Smooth muscle cell of the brain vasculature (primary cell): ENCODE measurements at regions not wholly inside any gene's neighbourhood (a gene's known extent, or its start where the extent isn't known, plus 50 kb on each side); places are given as distances from the start of the nearest gene placed in this dataset.
"Not testable (repeated sequence)": the region's sequence is repeated elsewhere in the genome, so short reads cannot be mapped to it uniquely, and the experiment has no call there.

Experiments
- DNase-seq: peaks from one replicate; pipeline ENCODE4 v3.0.0-alpha.2; 2012; ENCODE audit warnings: low read depth, low spot score

DNA sequence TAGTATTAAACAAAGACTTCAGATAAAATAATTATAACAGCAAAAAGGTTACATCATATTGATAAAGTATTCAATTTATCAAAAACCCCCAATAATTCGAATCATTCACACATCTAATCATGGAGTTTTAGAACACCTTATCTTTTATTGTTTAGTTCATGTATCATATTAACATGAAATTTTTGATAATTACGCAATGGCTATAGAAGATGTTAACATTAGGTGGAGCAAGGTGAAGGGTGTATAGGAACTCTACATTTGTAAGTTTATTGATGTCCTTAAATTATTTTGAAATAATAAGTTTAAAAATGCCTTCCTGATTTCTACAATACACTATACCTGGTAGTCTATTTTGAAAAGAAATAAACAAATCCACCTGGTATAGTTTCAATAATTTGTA, 696.5 kb upstream of the BCHE start:
- DNase-seq = no peak

DNA sequence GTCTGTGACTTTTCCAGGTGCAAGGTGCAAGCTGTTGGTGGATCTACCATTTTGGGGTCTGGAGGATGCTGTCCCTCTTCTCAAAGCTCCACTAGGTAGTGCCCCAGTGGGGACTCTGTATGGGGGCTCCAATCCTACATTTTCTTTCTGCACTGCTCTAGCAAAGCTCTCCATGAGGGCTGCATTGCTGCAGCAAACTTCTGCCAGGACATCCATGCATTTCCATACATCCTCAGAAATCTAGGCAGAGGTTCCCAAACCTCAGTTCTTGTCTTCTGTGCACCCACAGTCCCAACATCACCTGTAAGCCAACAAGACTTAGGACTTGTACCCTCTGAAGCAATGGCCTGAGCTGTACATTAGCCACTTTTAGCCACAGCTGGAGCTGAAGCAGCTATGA, 694.5 kb upstream of the BCHE start:
- DNase-seq = no peak

DNA sequence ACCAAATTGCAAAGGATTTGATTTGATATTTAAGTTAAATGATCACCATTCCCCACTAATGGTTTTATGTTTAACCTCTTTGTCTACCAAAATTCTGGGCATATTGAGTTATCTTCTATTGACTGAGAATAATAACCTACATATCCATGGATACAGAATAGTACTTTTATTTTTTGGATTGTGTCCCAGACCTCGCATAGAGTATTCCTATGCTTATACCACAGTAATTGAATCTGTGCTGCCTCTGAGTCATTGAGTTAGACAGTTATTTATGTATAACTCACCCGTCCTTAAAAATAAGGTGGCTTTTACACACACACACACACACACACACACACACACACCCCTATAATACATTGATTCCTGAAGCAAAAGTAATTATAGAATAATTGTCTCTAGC, 690.1 kb upstream of the BCHE start:
- DNase-seq = no peak

DNA sequence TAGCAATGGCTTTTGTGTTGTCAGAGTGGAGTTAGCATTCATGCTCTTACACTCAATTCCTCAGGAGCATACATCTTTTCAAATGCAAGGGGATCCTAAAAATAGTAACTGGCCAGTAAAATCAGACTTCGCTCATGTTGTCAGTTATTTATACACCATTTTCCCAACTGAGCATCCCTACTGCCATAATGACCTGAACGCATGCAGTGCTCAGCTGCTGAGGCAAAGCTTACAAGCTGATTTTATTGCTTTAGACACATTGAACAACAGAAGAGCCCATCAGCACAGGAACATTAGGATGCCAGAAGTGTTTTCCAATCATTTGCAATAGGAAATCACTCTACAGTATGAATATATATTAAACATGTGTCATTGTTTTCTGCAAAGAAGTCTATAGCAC, 689.7 kb upstream of the BCHE start:
- DNase-seq = no peak

DNA sequence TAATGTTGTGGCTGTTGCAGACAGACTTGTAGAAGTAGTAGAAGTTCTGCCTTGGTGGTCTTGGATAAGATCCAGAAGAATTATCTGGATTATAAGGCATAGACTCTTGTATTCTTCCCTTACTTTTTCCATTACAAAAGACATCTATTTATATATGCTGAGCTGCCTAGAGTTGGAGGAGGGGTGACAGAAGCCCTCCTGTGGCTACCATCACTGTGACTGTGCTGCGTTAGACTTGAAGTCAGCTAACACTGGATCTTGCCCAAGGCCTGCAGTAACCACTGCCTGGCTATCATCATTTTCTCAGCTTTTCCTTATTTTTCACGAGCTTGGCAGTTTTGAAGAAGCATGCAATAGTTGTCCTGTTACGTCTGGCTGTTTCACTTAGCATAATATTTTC, 684.8 kb upstream of the BCHE start:
- no peak for DNase-seq

DNA sequence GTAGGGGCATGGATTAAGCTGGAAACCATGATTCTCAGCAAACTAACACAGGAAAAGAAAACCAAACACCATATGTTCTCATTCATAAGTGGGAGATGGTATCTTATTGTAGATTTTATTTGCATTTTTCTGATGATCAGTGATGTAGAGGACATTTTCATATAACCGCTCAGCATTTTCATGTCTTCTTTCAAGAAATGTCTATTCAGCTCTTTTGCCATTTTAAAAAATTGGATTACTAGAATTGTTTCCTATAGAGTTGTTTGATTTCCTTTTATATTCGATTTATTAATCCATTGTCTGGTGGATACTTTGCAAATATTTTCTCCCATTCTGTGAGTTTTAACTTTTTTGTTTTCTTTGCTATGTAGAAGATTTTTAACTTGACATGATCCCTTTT, 682.2 kb upstream of the BCHE start:
- no peak for DNase-seq

DNA sequence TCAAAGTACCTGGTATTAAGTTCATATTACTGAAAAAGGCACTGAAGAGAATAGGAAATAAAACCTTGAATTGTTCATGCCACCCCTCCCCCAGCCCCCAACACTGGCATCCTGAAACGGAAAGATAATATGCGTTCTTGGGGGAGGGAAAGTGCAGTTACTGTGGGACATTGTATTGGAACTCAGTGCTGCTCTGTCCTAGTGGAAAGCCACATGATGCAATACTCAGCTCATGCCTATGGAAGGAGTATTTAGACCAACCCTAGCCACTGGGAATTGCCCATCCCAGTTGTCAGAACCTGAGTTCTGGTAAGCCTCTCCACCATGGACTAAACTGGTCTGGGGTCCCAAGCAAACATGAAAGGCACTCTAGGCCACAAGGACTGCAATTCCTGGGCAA, 680.8 kb upstream of the BCHE start:
- DNase-seq = no peak

DNA sequence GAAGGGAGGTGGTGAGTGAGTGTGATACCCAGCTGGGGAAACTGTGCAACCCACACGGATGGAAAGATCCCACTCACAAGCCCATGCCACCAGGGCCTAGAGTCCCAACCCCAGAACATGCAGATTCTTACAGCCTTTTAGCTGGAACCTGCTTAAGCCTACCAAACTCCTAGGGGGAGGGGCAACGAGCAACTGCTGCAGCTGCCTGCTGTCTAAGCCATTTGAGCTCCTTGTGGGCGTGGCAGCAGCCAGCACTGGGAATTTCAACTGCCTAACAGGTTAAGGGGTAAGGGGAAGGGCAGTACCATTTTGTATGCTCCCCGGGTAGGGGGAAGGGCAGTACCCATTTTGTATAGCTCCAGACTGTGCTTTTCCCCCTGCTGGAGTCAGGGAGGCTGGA, 673.2 kb upstream of the BCHE start:
- DNase-seq = no peak

DNA sequence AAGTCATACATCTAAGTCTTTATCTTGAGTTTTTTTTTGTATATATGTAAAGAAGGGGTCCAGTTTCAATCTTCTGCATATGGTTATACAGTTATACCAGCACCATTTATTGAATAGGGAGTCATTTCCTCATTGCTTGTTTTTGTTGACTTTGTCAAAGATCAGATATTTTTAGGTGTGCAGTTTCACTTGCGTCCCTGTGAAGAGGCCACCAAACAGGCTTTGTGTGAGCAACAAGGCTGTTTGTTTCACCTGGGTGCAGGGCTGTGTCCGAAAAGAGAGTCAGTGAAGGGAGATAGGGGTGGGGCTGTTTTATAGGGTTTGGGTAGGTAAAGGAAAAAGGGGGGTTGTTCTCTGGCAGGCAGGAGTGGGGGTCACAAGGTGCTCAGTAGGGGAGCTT, 663.2 kb upstream of the BCHE start:
- DNase-seq = not testable (repeated sequence)

DNA sequence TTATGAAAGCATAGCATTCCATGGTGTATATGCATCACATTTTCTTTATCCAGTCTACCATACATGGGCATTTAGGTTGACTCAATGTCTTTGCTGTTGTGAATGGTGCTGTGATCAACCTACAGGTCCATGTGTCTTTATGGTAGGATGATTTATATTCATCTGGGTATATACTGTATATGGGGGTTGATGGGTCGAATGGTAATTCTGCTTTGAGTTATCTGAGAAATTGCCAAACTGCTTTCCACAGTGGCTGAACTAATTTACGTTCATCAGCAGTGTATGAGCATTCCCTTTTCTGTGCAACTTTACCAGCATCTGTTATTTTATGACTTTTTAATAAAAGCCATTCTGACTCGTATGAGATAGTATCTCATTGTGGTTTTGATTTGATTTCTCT, 662.4 kb upstream of the BCHE start:
- DNase-seq = no peak

DNA sequence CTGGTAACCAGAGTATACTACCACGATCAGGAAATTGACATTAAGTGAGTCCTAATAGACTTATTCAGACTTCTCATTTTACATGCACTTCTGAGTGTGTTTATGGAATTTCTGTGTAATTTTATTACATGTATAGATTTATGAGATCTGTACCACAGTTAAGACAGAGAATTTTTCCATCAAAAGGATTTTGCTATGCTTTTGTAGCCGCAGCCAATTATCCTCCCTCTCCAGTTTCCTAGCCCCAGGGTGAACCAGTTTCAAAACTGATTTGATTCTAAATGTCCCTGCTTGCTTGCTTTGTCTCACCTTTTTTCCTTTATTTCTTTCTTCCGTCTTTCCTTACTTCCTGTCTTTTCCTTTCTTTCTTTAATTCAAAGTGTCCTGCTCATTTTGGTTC, 661.2 kb upstream of the BCHE start:
- no peak for DNase-seq

DNA sequence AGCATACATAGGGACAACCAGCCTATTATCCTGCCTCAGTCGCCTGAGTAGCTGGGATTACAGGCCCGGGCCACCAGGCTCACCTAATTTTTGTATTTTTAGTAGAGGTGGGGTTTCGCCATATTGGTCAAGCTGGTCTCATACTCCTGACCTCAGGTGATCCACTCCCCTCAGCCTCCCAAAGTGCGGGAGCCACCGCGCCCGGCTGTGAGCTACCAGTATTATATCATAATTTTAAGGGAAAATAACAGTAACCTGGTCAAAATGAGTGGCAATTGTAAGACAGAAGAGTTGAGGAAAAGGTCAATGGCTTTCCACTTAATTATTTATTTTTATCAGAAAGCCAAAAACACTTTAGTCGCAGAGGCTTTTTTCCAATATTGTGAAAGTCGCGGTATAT, 652.6 kb upstream of the BCHE start:
- no peak for DNase-seq

DNA sequence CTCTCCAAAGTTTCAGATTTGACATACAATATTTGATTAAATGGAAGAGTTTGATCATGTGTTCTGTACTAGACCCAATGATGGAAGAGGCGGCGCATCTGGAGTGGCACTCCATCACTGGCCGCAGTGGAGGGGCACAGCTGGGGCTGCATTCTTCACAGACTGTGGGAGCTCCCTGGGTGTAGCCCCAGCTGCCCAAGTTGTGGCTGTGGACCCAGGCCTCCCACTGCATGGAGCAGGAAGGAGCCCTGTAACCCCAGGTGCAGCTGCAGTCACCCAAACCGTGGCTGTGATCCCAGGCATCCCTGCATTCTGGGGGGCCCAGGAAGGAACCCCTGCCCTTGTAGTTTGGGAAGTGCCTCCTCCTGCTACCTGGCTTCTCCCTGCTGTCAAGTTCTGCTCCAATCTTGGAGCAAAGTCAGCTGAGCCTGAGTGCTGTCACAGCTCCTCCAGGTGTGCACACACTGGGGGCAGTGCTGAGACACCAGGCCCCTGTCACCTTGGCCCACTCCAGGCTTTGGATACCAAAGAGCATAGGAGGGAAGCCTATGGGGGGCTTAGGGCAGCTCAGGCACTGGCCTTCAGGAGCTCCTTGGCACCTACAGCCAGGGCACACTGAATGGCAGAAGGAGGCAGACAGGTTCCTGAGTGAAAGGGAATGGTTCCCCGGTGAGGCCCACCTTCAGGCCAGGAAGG, 651.9 kb upstream of the BCHE start:
- no peak for DNase-seq

DNA sequence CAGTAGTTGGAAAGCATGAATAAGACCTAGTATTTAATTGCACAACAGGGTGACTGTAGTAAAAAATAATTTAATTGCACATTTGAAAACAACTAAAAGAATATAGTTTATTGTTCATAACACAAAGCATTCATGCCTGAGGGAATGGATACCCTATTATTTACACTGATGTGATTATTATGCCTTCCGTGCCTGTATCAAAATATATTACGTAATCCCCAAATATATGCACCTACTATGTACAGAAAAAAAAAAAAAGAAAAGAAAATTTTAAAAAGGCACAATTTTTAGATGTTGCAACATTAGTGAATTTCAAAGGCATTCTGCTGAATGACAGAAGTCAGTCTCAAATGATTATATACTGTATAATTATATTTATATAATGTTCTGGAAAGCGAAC, 647.2 kb upstream of the BCHE start:
- DNase-seq = no peak

DNA sequence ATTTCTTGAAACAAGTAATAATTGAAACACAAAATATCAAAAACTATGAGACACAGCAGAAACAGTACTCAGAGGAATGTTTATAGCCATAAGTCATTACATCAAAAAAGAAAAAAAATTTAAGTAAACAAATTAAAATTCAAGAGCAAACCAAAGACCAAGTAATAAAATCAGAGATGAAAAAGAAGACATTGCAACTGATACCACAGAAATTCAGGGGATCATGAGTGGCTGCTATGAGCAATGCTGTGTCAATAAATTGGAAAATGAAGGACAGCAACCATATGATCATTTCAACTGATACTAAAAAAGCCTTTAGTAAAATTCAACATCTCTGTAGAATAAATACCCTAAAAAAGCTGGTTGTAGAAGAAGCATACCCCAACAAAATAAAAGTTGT, 644.1 kb upstream of the BCHE start:
- DNase-seq = no peak

DNA sequence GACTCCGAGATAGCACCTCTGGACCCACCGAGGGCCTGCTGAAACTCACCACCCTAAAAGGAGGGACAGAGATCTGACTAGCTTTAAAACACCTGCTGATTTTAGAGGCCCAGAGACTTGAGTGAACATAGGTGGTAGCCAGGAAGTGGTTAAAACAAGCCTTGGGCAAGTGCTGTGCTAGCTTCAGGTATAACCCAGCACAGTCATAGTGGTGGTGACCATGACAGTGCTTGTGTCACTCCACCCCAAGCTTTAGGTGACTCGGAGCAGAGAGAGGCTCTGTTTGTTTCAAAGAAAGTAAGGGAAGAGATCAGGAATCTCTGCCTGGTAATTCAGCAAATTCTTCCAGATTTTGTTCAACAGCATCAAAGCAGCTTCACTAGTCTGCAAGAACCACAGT, 641.1 kb upstream of the BCHE start:
- no peak for DNase-seq

DNA sequence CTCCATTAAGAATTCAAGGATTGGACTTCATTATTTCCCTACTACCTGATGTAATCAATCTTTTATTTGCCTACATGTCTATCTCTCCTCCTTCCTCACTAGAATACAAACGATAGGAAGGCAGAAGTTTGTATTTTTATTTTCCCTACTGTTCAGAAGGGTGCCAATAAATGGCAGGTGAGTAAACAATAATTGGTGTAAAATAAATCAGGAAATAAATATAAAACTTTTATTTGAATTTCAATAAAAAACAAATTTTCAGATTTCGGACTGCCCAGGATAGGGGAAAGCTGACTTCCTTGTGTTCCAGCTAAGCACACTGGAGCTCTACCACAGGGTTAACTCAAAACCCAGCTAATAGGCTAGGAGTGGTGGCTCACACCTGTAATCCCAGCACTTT, 636.3 kb upstream of the BCHE start:
- no peak for DNase-seq

DNA sequence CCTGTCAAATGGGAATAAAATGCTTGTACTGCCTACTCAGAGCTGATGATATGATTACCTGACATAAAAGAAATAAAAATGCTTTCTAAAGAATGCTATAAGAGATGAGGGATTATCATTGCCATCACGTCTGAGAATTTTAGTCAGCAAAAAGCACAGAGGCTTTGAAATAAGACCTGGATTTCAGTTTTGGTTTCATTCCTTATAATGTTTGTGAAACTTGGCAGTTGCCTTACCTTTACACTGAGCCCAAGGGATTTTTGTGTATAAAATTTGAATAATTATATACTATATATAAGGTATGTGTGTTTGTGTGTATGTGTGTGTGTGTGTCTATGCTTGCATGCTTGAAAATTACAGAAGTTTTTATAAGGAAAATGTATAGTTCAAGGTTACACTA, 634.8 kb upstream of the BCHE start:
- no peak for DNase-seq

DNA sequence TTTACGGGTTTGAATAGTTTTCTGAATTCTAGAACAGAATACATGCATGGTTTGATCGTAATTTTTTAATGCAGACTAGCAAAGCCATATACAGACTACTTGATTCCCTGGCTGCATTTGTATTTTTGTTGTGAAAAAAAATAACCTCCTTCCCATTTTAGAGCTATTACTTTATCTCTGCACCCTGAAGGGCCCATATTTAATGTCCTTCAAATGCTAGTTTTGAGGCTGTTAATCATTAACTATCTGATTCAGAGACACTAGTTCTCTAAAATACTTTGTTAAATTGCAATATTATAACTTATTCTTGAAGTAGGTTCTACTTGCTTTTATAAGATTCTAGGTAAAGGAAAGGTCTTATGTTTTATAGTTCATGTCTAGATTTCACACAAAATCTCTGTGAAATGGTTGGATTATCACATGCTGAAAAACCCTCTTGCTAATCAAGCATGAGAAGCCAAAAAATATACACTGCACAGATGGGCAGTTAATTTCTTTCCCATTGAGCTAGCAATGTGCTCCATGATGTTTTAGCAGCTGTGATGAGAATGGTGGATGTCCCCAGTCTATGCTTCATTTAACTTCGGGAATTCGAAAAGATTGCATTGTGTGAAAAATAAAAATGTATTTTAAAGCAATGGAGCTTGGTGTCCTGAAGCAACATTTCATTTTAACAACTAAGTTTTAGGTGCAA, 634.0 kb upstream of the BCHE start:
- no peak for DNase-seq

DNA sequence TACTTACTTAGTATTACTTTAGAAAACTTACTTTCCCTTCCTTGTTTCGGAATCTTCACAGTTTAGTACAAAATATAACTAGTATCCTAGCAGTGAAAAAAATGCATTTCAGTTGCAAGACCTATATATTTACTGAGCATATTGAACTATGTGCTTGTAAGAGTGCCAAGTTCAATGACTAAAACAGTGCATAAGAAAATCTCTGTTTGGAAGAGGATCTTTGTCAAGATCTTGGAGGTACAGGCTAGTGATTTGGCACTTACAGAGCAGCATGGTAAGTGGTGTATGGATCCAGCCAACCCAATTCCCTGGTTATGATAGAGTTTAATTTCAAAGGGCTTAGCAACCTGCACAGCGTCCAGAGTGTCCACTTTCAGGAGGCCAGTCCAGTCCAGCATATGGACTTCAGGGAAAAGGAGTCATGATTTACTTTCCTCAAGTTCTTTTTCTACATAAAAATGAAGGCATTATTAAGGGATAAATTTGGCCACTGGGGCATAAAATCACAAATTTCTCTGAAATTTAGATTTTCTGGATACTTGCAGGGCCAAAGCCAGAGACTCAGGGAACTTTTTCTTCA, 625.8 kb upstream of the BCHE start:
- DNase-seq = no peak

DNA sequence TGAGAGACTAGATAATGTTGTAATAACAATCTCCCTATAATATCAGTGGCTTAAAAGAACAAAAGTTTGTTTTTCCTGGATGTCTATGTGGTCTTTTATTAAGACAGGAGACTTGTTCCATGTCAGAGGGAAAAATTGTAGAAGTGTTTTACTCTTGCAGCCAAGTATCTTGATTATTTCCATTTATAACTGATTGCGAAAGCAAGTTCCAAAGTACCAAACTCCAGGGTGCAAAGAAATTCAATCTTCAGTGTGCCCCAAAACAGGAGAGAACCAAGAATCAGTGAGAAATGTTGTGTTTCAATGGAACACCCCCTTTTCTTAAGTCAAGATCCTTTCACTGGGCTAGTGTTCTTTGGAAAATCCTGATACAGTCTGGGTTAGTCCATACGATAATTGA, 624.4 kb upstream of the BCHE start:
- DNase-seq = no peak

DNA sequence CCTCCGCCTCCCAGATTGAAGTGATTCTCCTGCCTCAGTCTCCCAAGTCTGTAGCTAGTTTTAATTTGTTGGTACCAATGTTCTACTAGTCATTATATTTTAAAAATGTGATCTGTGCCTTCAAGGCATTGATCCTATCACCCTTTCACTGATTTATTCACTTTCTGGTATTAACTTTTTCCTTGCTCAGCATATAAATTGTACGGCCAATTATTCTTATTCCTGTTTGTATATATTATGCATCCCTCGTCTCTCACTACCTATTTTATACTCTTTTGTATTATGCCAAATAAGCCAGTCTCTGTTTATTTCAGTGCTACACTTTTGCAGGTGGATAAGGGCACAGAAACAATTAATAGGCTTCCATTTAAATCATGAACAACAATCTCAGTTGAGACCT, 620.2 kb upstream of the BCHE start:
- DNase-seq = no peak

DNA sequence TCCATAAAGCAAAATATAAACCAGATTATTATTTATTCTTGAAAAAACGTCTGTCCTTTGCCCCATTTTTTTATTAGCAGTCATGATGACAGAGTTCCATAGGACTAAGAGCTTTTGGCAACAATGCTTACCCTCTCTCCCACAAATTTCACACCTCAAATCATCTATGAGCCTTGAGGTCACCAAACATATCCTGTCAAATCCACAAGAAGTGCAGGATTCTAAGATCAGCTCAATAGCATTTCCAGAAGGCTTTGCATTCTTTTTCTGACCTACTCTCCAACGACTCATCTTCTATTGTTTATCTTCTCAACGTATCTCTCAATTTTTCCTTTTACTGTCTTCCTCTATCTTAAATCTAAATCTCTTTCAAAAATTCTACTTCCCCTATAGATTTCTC, 619.1 kb upstream of the BCHE start:
- DNase-seq = no peak
